CD4-positive, alpha-beta T cell (primary cell): ENCODE measurements at regions not wholly inside any gene's neighbourhood (a gene's known extent, or its start where the extent isn't known, plus 50 kb on each side); places are given as distances from the start of the nearest gene placed in this dataset.

Experiments used
- ATAC-seq: fragments of 200-7000 bp; cut with Tn5 transposase; one replicate; pipeline ENCODE4 v1.10.0; 2022; ENCODE audit warnings: mild to moderate bottlenecking; ENCODE audit not compliant: poor library complexity
- CTCF ChIA-PET: fragments of 350-600 bp; sonication (Branson Sonifier 250); formaldehyde crosslinking; loops from one replicate; lab custom pipeline; 2021; ENCODE audit warnings: antibody characterized with exemption, inconsistent platforms; lab: Charles Lee
- POLR2A ChIA-PET: fragments of 350-600 bp; sonication (Branson Sonifier 250); formaldehyde crosslinking; loops from one replicate; lab custom pipeline; 2021; ENCODE audit warnings: antibody characterized with exemption, inconsistent platforms; lab: Charles Lee
- DNase-seq, 14 experiments: peaks; one replicate each; pipeline ENCODE4 v3.0.0-alpha.2; 2013 to 2020; ENCODE audit warnings: mixed read lengths in 2 of 14
- H3K27ac ChIP-seq, 2 donors: one replicate each; pipeline versions ENCODE4 v1.5.1 to v1.7.0; 2013; ENCODE audit warnings: low read length in 2 of 2, low read depth in 1 of 2, mild to moderate bottlenecking in 1 of 2
- H3K27me3 ChIP-seq, 2 experiments: 1 replicate in 1 of 2; 2 replicates in 1 of 2; pipeline versions ENCODE4 v1.6.1 to v1.7.0; 2013; ENCODE audit warnings: low read length in 2 of 2, control low read depth in 1 of 2, mild to moderate bottlenecking in 1 of 2, moderate library complexity in 1 of 2; ENCODE audit not compliant: insufficient read depth in 2 of 2, control insufficient read depth in 1 of 2
- H3K36me3 ChIP-seq: one replicate; pipeline ENCODE4 v1.6.1; 2013; ENCODE audit warnings: low read length, control low read depth; ENCODE audit not compliant: insufficient read depth
- H3K4me1 ChIP-seq: one replicate; pipeline ENCODE4 v1.6.1; 2013; ENCODE audit warnings: low read length, control low read depth; ENCODE audit not compliant: insufficient read depth
- H3K4me3 ChIP-seq: one replicate; pipeline ENCODE4 v1.5.1; 2013; ENCODE audit warnings: mild to moderate bottlenecking, low read length, moderate library complexity
- H3K9me3 ChIP-seq, 2 experiments: 1 replicate in 1 of 2; 2 replicates in 1 of 2; pipeline versions ENCODE4 v1.6.1 to v1.7.0; 2013; ENCODE audit warnings: low read length in 2 of 2, mild to moderate bottlenecking in 2 of 2, control low read depth in 1 of 2, moderate library complexity in 1 of 2; ENCODE audit not compliant: control insufficient read depth in 1 of 2, insufficient read depth in 1 of 2
- H3K27ac Mint-ChIP-seq: one replicate; pipeline ENCODE4 v1.8.0; 2020; ENCODE audit warnings: mixed read lengths
- H3K27me3 Mint-ChIP-seq: one replicate; pipeline ENCODE4 v1.8.0; 2021; ENCODE audit warnings: mixed read lengths
- H3K36me3 Mint-ChIP-seq: one replicate; pipeline ENCODE4 v1.8.0; 2021; ENCODE audit warnings: low read depth, mixed read lengths
- H3K4me1 Mint-ChIP-seq: one replicate; pipeline ENCODE4 v1.8.0; 2021; ENCODE audit warnings: low read depth, mixed read lengths
- H3K4me3 Mint-ChIP-seq: one replicate; pipeline ENCODE4 v1.8.0; 2020; ENCODE audit warnings: mild to moderate bottlenecking, mixed read lengths
- H3K9me3 Mint-ChIP-seq: one replicate; pipeline ENCODE4 v1.8.0; 2020; ENCODE audit warnings: mixed read lengths
- intact Hi-C, 2 experiments: fragments of 100-400 bp; cut with DNase I in 1 of 2; cut with micrococcal nuclease in 1 of 2; formaldehyde crosslinking; loops; one replicate each; pipeline versions ENCODE4 v1.15.1 to v1.9.0; 2023 to 2025; cut with DNase I, micrococcal nuclease
- TF ChIP-seq, protein P1 (sequence below): fragments of 200-600 bp; IDR thresholded peaks from one replicate; pipeline ENCODE4 v1.8.0; 2022; ENCODE audit warnings: antibody characterized with exemption, mild to moderate bottlenecking

DNA sequence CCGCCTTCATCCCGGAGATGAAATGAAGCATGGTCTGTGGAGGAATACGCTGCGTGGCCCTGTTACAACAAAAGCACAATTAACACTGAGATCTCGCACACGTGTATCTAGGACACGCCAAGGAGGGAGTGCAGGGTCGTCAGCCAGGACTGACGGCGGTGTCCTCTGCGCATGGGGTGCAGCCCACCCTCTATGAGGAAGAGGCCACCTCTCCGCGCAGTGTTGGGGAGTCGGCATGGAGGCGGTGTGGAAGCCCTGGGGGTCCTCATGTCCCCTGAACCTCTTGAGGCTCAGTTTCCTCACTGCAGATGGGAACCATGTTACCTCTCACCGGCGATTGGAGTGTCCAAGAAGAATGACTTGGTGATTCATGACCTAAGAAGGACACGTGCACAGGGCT is 86.0 kb upstream of the ZNF236 start:
- Mint-ChIP-seq H3K27ac (no peak overlapping the region), H3K27me3 (peaks cover 7% of the 10 kb centered on the region), H3K9me3 (no peaks in the 10 kb centered on the region), H3K4me1 (no peaks in the 10 kb centered on the region), H3K36me3 (no peaks in the 10 kb centered on the region), H3K4me3 (no peak overlapping the region)
- no peaks in the 10 kb centered on the region for H3K27me3 ChIP-seq
- no peaks in the 10 kb centered on the region for H3K36me3 ChIP-seq
- intact Hi-C loops: no loop called here
- no peaks in the 10 kb centered on the region for H3K4me1 ChIP-seq
- DNase-seq (no peak), ATAC-seq (no peak)
- ChIA-PET CTCF (no interaction called here), POLR2A (no interaction called here)
- TF ChIP-seq, protein P1, sequence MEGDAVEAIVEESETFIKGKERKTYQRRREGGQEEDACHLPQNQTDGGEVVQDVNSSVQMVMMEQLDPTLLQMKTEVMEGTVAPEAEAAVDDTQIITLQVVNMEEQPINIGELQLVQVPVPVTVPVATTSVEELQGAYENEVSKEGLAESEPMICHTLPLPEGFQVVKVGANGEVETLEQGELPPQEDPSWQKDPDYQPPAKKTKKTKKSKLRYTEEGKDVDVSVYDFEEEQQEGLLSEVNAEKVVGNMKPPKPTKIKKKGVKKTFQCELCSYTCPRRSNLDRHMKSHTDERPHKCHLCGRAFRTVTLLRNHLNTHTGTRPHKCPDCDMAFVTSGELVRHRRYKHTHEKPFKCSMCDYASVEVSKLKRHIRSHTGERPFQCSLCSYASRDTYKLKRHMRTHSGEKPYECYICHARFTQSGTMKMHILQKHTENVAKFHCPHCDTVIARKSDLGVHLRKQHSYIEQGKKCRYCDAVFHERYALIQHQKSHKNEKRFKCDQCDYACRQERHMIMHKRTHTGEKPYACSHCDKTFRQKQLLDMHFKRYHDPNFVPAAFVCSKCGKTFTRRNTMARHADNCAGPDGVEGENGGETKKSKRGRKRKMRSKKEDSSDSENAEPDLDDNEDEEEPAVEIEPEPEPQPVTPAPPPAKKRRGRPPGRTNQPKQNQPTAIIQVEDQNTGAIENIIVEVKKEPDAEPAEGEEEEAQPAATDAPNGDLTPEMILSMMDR: no peak
- no peaks in the 10 kb centered on the region for H3K9me3 ChIP-seq
- no peak overlapping the region for H3K4me3 ChIP-seq
- no peak overlapping the region for H3K27ac ChIP-seq

GRCh38 chr18:76730901-76731300 is 91.5 kb upstream of the ZNF236 start:
- Histone ChIP-seq H3K36me3 (no peaks in the 10 kb centered on the region), H3K27me3 (no peaks in the 10 kb centered on the region), H3K9me3 (peaks cover 0 to 3% of the 10 kb centered on the region in 2 experiments), H3K4me3 (no peak overlapping the region), H3K4me1 (peaks cover 5% of the 10 kb centered on the region), H3K27ac (no peak overlapping the region)
- POLR2A ChIA-PET: interaction anchor here (1.1 kb wide), 1 partner anchor 9 kb away, joined by 4 read pairs; no protein-coding TSS in a partner anchor
- intact Hi-C loops: no loop called here
- Mint-ChIP-seq H3K9me3 (peaks cover 3% of the 10 kb centered on the region), H3K27me3 (peaks cover 7% of the 10 kb centered on the region), H3K27ac (no peak overlapping the region), H3K4me3 (no peak overlapping the region), H3K4me1 (no peaks in the 10 kb centered on the region), H3K36me3 (no peaks in the 10 kb centered on the region)
- DNase-seq (no peak), ATAC-seq (no peak)
- TF ChIP-seq, protein P1: no peak
- CTCF ChIA-PET: interaction anchor here (0.7 kb wide), 2 partner anchors 12 to 1377 kb away, joined by 3 to 4 read pairs; no protein-coding TSS in a partner anchor

GRCh38 chr18:76727589-76727988 is 94.8 kb upstream of the ZNF236 start:
- H3K27me3 ChIP-seq: no peaks in the 10 kb centered on the region
- intact Hi-C loops: no loop called here
- H3K27ac Mint-ChIP-seq: no peak overlapping the region

More at GRCh38 chr18:76727589-76727988, 94.8 kb upstream of the ZNF236 start:
- H3K4me1 ChIP-seq: peaks cover 27% of the 10 kb centered on the region
- TF ChIP-seq, protein P1: no peak
- H3K27ac ChIP-seq: no peak overlapping the region
- H3K4me3 Mint-ChIP-seq: no peak overlapping the region
- ChIA-PET CTCF (no interaction called here), POLR2A (no interaction called here)
- H3K27me3 Mint-ChIP-seq: peaks cover 6% of the 10 kb centered on the region
- H3K4me1 Mint-ChIP-seq: peaks cover 17% of the 10 kb centered on the region
- peaks cover 0 to 6% of the 10 kb centered on the region in 2 experiments for H3K9me3 ChIP-seq
- DNase-seq (no peak), ATAC-seq (no peak)
- H3K36me3 Mint-ChIP-seq: no peaks in the 10 kb centered on the region
- no peaks in the 10 kb centered on the region for H3K36me3 ChIP-seq
- H3K4me3 ChIP-seq: no peak overlapping the region
- H3K9me3 Mint-ChIP-seq: peaks cover 3% of the 10 kb centered on the region
